ENCODE measurements at regions not wholly inside any gene's neighbourhood (a gene's known extent, or its start where the extent isn't known, plus 50 kb on each side); places are given as distances from the start of the nearest gene placed in this dataset.

DNA sequence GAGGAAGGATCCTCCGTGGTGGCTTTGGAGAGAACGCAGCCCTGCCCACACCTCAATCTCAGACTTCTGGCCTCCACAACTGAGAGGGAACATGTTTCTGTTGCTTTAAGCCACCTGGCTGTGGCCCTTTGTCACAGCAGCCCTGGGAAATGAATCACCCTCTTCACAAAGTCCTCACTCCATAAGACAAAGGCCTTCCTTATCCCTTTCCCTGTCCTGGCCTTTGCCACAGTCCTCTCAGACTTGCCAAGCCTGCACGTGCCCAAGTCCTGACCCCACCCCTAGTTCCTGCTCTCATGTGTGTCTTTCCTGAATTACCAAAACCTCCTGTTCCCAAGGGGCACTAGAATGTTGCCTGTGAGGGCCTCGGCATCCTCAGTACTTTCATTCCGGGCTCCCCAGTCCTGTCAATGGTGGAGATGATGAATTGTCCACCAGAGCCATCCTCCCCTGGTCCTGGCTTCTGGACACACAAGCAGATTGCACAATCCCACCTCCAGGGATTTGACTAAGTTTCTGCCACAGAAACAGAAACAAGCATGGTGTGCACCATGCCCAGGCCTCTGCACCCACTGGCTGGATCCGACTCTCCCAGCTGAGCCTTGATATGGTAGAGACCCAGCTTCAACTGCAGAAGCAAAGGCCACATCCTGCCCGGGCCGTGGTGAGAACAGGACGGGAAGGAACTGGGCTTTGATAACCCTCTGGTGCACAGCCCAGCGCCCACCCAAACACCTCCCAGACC, 232.6 kb upstream of the PDE10A start:
- DNase-seq (ENCODE audit: low read depth) (peak; percentile 0), FAIRE-seq (no peak)
- TF ChIP-seq, protein P1, sequence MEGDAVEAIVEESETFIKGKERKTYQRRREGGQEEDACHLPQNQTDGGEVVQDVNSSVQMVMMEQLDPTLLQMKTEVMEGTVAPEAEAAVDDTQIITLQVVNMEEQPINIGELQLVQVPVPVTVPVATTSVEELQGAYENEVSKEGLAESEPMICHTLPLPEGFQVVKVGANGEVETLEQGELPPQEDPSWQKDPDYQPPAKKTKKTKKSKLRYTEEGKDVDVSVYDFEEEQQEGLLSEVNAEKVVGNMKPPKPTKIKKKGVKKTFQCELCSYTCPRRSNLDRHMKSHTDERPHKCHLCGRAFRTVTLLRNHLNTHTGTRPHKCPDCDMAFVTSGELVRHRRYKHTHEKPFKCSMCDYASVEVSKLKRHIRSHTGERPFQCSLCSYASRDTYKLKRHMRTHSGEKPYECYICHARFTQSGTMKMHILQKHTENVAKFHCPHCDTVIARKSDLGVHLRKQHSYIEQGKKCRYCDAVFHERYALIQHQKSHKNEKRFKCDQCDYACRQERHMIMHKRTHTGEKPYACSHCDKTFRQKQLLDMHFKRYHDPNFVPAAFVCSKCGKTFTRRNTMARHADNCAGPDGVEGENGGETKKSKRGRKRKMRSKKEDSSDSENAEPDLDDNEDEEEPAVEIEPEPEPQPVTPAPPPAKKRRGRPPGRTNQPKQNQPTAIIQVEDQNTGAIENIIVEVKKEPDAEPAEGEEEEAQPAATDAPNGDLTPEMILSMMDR (IDR thresholded peaks at IDR 0.05; ENCODE audit: insufficient read depth, low read length, severe bottlenecking) = no peak
- no peaks in the 10 kb centered on the region for H3K27me3 ChIP-seq (ENCODE audit: control insufficient read depth, insufficient read depth, low read length)
- no peak overlapping the region for H3K4me3 ChIP-seq (ENCODE audit: low read depth, low read length)
- no peaks in the 10 kb centered on the region for H3K36me3 ChIP-seq (ENCODE audit: control insufficient read depth, insufficient read depth, low read length)

DNA sequence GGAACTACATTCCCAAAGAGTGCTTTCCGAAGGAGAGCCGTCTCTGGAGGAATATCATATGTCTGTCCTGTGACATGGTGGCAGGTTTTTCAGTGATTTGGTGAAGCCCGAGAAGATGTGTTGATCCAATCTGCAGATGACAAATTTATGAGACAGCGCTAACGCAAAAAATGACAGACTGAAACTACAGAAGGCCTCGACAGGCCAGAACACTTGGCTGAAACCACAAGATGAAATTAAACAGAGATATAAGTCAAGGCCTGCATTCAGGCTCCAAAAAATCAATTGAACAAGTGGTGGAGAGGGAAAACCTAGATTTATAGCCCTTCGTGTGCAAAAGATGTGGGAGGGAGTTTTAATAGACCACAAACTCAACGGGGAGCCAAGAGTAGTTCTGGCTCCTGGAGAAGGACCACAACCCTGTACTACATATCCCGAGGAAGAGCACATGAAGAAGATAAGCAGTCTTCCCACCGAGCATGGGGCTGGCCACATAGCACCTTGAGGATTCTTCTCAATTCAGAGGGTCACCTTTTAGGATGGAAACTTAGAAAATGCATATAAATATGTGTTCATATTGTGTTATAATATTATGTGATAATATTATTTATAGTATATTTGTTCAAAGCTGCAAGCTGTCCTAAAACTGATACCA, 231.3 kb upstream of the PDE10A start:
- FAIRE-seq (no peak), DNase-seq (ENCODE audit: low read depth) (no peak)
- TF ChIP-seq, protein P1 (IDR thresholded peaks at IDR 0.05; ENCODE audit: insufficient read depth, low read length, severe bottlenecking) = no peak
- H3K36me3 ChIP-seq (ENCODE audit: control insufficient read depth, insufficient read depth, low read length) = no peaks in the 10 kb centered on the region
- H3K27me3 ChIP-seq (ENCODE audit: control insufficient read depth, insufficient read depth, low read length) = no peaks in the 10 kb centered on the region
- H3K4me3 ChIP-seq (ENCODE audit: low read depth, low read length) = no peak overlapping the region

DNA sequence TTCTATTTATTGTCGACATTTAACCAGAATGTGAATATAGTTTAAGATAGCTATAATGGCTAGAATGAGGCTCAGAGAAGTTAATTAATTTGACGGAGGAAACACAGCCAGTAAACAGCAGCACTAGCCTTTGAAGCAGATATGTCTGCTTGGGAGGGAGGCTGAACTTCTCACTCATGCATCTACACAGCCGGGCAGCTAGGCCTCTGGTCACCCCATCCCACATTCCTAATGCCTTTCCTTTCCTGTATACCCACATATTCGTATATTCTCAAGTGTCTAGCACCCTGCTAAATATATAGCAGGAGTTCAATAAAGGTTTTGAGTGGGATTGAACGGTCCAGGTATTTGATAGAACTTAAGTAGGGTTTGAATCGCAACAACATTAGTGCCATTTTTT, 230.4 kb upstream of the PDE10A start:
- no peak for FAIRE-seq
- Histone ChIP-seq H3K27me3 (ENCODE audit: control insufficient read depth, insufficient read depth, low read length) (no peaks in the 10 kb centered on the region), H3K36me3 (ENCODE audit: control insufficient read depth, insufficient read depth, low read length) (no peaks in the 10 kb centered on the region), H3K4me3 (ENCODE audit: low read depth, low read length) (no peak overlapping the region)
- TF ChIP-seq, protein P1 (IDR thresholded peaks at IDR 0.05; ENCODE audit: insufficient read depth, low read length, severe bottlenecking) = no peak
- DNase-seq (ENCODE audit: low read depth) = no peak

DNA sequence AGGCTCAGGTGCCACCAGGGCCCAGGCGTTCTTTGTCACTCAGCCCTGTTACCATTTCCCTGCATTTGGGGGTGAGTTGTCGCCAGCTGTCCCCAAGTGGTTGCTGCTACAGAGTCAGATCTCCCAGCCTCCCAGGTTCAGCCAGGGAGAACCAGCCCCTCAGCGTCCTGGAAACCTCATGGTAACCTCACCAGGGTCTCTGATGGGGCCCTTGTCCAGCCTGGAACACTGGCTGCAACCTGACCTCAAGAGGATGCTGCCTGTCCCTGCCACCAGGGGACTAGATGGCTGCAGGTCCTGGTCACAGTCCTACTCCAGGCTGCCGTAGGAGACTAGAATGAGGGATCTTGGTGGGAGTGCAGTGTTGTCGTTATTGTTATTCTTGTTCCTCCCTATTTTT, 228.3 kb upstream of the PDE10A start:
- no peak for FAIRE-seq
- Histone ChIP-seq H3K27me3 (ENCODE audit: control insufficient read depth, insufficient read depth, low read length) (no peaks in the 10 kb centered on the region), H3K4me3 (ENCODE audit: low read depth, low read length) (no peak overlapping the region), H3K36me3 (ENCODE audit: control insufficient read depth, insufficient read depth, low read length) (no peaks in the 10 kb centered on the region)
- TF ChIP-seq, protein P1 (IDR thresholded peaks at IDR 0.05; ENCODE audit: insufficient read depth, low read length, severe bottlenecking) = no peak
- no peak for DNase-seq (ENCODE audit: low read depth)

DNA sequence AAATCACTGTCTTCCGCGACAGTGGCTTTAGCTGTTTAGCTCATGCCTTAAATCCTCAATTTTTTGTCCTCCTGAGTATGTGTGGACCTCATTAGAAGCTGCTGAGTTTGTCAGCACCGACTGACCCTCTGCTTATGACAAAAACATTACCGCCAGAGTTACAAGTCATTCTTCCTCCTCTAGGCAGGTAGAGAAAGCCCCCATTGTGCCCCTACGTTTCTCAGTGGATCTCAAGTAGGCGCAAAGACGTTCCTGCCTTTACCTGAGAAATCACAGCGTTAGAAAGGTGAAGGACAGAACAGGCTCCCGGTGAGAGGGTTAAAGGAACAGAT, 227.3 kb upstream of the PDE10A start:
- TF ChIP-seq, protein P1 (IDR thresholded peaks at IDR 0.05; ENCODE audit: insufficient read depth, low read length, severe bottlenecking) = no peak
- Histone ChIP-seq H3K36me3 (ENCODE audit: control insufficient read depth, insufficient read depth, low read length) (no peaks in the 10 kb centered on the region), H3K27me3 (ENCODE audit: control insufficient read depth, insufficient read depth, low read length) (no peaks in the 10 kb centered on the region), H3K4me3 (ENCODE audit: low read depth, low read length) (no peak overlapping the region)
- no peak for FAIRE-seq
- no peak for DNase-seq (ENCODE audit: low read depth)
